ENCODE measurements at regions not wholly inside any gene's neighbourhood (a gene's known extent, or its start where the extent isn't known, plus 50 kb on each side); places are given as distances from the start of the nearest gene placed in this dataset.

DNA sequence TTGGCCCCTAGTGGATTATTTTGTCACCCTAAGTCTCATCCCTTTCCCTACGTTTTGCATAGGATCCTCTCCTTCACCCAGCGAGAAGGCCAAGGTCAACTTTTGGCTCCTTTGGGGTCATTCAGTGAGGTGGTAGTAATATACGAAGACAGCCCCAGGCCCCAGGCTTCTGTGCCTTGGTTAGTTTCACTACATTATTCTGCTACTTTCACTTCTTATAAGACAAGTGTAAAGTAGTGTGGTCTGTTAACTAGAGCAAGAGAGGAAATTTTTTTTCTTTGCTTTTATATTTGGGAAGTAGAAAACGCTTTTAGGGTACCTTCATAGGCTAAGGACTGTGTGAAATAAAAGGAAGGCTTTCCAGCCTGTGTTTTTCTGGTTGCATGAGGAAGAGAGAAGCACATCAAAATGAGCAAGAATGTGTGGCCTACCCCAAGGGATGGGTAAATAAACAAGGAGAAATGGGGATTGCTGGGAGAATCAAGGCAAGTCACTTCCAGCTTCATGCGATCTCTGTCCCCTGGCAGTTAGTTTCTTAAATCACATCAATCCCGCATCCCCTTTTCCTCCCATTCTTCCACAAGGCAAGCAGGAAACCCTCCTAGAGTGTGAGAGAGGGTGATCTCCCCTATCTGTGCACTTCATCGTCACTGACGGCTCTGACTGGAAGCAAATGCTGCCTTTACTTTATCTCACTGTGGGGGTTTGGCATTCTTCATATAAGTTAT is 677.0 kb upstream of the WWC1 start:
- peaks cover 0 to 2% (median 0%) of the 10 kb centered on the region in 5 donors for H3K27me3 ChIP-seq (ENCODE audit: control insufficient read depth in 5 of 5, insufficient read depth in 4 of 5, low read length in 5 of 5)
- H3K36me3 ChIP-seq (ENCODE audit: control insufficient read depth in 5 of 5, insufficient read depth in 5 of 5, low read length in 5 of 5) = no peaks in the 10 kb centered on the region
- no peaks in the 10 kb centered on the region for H3K4me1 ChIP-seq (ENCODE audit: control insufficient read depth in 5 of 5, insufficient read depth in 5 of 5, low read length in 5 of 5)
- H3K9me3 ChIP-seq (ENCODE audit: control insufficient read depth in 5 of 5, low read length in 5 of 5) = no peaks in the 10 kb centered on the region
- no peak overlapping the region for H3K27ac ChIP-seq (ENCODE audit: low read depth, low read length)
- no peak overlapping the region for H3K9ac ChIP-seq (ENCODE audit: low read length in 5 of 5)
- H3K4me3 ChIP-seq (ENCODE audit: low read depth in 1 of 5, low read length in 5 of 5) = no peak overlapping the region

DNA sequence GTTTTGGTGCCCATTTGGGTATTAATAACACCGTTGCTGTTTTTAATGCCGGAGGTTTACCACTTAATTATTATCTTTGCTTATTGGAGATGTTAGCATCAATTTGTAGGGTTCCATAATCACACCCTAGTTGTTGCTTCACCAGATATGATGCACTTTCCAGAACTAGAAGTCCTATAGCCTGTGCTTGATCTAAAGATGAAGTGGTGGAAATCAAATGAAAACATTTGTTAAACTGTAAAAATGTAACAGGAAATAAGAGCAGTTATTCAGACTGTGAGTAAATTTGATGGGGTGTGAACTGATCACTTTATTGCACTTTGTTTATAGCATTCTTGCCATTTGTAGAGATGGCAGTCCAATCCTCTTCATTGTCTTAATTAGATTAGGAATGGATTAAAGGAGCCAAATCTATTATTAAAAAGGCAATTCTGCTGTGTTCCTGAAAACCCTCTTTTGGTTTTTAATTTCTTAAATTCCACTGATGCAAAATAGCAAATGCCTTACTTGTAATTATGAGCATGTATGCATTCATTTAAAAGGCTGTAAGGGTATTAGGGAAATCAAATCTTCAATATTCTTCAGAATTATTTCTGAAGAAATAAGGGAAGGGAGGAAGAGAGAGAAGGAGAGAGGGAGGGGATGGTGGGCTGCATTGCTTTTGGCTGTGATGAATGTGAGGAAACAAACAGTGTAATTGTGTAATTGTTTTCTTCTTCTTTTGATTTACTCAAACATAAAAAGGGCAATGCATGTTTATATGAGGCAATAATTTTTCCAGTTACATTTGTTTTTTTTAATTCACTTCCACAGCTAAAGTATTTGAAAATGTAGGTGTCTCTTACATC is 675.2 kb upstream of the WWC1 start:
- H3K4me1 ChIP-seq (ENCODE audit: control insufficient read depth in 5 of 5, insufficient read depth in 5 of 5, low read length in 5 of 5) = no peaks in the 10 kb centered on the region
- no peak overlapping the region for H3K9ac ChIP-seq (ENCODE audit: low read length in 5 of 5)
- H3K36me3 ChIP-seq (ENCODE audit: control insufficient read depth in 5 of 5, insufficient read depth in 5 of 5, low read length in 5 of 5) = no peaks in the 10 kb centered on the region
- H3K4me3 ChIP-seq (ENCODE audit: low read depth in 1 of 5, low read length in 5 of 5) = no peak overlapping the region
- no peak overlapping the region for H3K27ac ChIP-seq (ENCODE audit: low read depth, low read length)
- no peaks in the 10 kb centered on the region for H3K9me3 ChIP-seq (ENCODE audit: control insufficient read depth in 5 of 5, low read length in 5 of 5)
- H3K27me3 ChIP-seq (ENCODE audit: control insufficient read depth in 5 of 5, insufficient read depth in 4 of 5, low read length in 5 of 5) = peaks cover 0 to 2% (median 0%) of the 10 kb centered on the region in 5 donors

DNA sequence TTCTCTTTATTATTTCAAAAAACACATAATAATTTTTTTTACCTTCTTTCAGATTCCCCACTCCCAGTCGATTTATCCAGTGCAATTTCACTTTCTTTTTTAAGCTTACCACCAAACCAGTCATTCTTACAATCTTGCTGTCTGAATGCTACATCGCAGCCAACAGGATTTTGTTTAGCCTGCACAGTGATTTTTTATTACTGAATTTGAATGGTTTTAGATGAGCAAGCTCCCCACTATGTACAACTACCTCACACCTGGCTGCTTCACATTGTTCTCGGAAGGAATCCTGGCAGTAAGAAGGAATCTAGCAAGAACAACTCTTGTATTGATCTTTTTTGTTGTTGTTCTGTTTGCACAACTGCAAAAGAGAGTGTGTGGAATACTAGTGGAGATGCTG is 668.1 kb upstream of the WWC1 start:
- H3K36me3 ChIP-seq (ENCODE audit: control insufficient read depth in 5 of 5, insufficient read depth in 5 of 5, low read length in 5 of 5) = no peaks in the 10 kb centered on the region
- no peak overlapping the region for H3K9ac ChIP-seq (ENCODE audit: low read length in 5 of 5)
- no peaks in the 10 kb centered on the region for H3K4me1 ChIP-seq (ENCODE audit: control insufficient read depth in 5 of 5, insufficient read depth in 5 of 5, low read length in 5 of 5)
- H3K27me3 ChIP-seq (ENCODE audit: control insufficient read depth in 5 of 5, insufficient read depth in 4 of 5, low read length in 5 of 5) = no peaks in the 10 kb centered on the region
- H3K4me3 ChIP-seq (ENCODE audit: low read depth in 1 of 5, low read length in 5 of 5) = no peak overlapping the region
- H3K9me3 ChIP-seq (ENCODE audit: control insufficient read depth in 5 of 5, low read length in 5 of 5) = peaks cover 0 to 8% (median 0%) of the 10 kb centered on the region in 5 donors
- H3K27ac ChIP-seq (ENCODE audit: low read depth, low read length) = no peak overlapping the region

DNA sequence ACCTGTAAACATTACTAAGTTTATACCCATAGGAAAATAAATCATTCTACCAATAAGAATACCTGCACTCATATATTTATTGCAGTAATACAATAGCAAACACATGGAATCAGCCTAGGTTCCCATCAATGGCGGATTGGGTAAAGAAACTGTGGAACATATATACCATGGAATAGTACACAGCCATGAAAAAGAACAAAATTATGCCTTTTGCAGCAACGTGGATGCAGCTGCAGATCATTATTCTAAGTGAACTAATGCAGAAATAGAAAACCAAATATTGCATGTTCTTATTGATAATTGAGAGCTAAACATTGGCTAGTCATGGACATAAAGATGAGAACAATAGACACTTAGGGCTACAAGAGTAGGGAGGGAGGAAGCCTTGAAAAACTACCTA is 667.4 kb upstream of the WWC1 start:
- H3K4me1 ChIP-seq (ENCODE audit: control insufficient read depth in 5 of 5, insufficient read depth in 5 of 5, low read length in 5 of 5) = no peaks in the 10 kb centered on the region

DNA sequence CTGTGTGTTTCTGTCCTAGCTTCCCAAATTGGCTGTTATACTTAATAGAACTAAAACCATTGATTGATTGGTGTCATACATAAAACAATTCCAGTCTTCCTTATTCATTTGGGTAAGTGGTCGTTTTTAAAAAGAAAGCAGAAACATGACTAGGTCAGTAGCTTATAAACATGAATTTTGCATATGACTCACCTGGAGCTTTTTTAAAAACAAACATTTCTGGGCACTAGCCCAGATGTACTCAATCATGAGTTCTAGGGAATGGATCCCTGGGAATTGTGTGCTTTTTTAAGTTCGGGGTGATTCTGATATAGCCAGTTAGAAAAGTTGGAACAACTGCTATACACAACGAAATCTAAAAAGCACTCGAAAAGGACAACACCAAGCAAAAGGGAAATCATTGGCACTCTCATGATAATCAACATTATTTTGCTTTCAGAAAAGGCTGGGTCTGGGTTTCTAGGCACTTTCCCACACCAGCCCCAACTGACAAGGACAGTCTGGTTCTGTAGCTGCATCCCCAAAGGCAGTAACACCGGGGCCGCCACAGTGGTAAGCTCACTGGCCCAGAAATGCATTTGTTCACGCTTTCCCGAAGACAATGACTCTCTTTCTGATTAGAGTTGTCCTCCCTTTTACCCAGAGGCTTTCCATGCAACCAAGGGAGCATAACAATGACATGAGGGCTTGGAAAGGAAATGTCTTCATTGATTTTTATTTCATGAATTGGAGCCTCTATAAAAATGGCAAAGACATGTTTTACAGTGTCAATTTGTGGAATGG is 664.9 kb upstream of the WWC1 start:
- Histone ChIP-seq H3K9ac (ENCODE audit: low read length in 5 of 5) (no peak overlapping the region), H3K9me3 (ENCODE audit: control insufficient read depth in 5 of 5, low read length in 5 of 5) (peaks cover 0 to 8% (median 0%) of the 10 kb centered on the region in 5 donors), H3K4me3 (ENCODE audit: low read depth in 1 of 5, low read length in 5 of 5) (no peak overlapping the region), H3K36me3 (ENCODE audit: control insufficient read depth in 5 of 5, insufficient read depth in 5 of 5, low read length in 5 of 5) (no peaks in the 10 kb centered on the region), H3K27me3 (ENCODE audit: control insufficient read depth in 5 of 5, insufficient read depth in 4 of 5, low read length in 5 of 5) (no peaks in the 10 kb centered on the region), H3K4me1 (ENCODE audit: control insufficient read depth in 5 of 5, insufficient read depth in 5 of 5, low read length in 5 of 5) (no peaks in the 10 kb centered on the region), H3K27ac (ENCODE audit: low read depth, low read length) (no peak overlapping the region)

More for the DNA sequence above, 667.4 kb upstream of the WWC1 start:
- no peak overlapping the region for H3K27ac ChIP-seq (ENCODE audit: low read depth, low read length)
- no peaks in the 10 kb centered on the region for H3K27me3 ChIP-seq (ENCODE audit: control insufficient read depth in 5 of 5, insufficient read depth in 4 of 5, low read length in 5 of 5)
- H3K36me3 ChIP-seq (ENCODE audit: control insufficient read depth in 5 of 5, insufficient read depth in 5 of 5, low read length in 5 of 5) = no peaks in the 10 kb centered on the region
- H3K4me3 ChIP-seq (ENCODE audit: low read depth in 1 of 5, low read length in 5 of 5) = no peak overlapping the region
- no peak overlapping the region for H3K9ac ChIP-seq (ENCODE audit: low read length in 5 of 5)
- peaks cover 0 to 8% (median 0%) of the 10 kb centered on the region in 5 donors for H3K9me3 ChIP-seq (ENCODE audit: control insufficient read depth in 5 of 5, low read length in 5 of 5)

GRCh38 chr5:167629634-167630033 is 661.8 kb upstream of the WWC1 start:
- Histone ChIP-seq H3K27ac (ENCODE audit: low read depth, low read length) (no peak overlapping the region), H3K4me1 (ENCODE audit: control insufficient read depth in 5 of 5, insufficient read depth in 5 of 5, low read length in 5 of 5) (peaks cover 0 to 7% (median 3%) of the 10 kb centered on the region in 5 donors), H3K9ac (ENCODE audit: low read length in 5 of 5) (no peak overlapping the region), H3K27me3 (ENCODE audit: control insufficient read depth in 5 of 5, insufficient read depth in 4 of 5, low read length in 5 of 5) (no peaks in the 10 kb centered on the region), H3K36me3 (ENCODE audit: control insufficient read depth in 5 of 5, insufficient read depth in 5 of 5, low read length in 5 of 5) (no peaks in the 10 kb centered on the region), H3K4me3 (ENCODE audit: low read depth in 1 of 5, low read length in 5 of 5) (no peak overlapping the region), H3K9me3 (ENCODE audit: control insufficient read depth in 5 of 5, low read length in 5 of 5) (peaks cover 0 to 6% (median 0%) of the 10 kb centered on the region in 5 donors)

- H3K9ac ChIP-seq (ENCODE audit: low read length in 5 of 5) = no peak overlapping the region
- no peak overlapping the region for H3K27ac ChIP-seq (ENCODE audit: low read depth, low read length)
- H3K27me3 ChIP-seq (ENCODE audit: control insufficient read depth in 5 of 5, insufficient read depth in 4 of 5, low read length in 5 of 5) = no peaks in the 10 kb centered on the region
- no peak overlapping the region for H3K4me3 ChIP-seq (ENCODE audit: low read depth in 1 of 5, low read length in 5 of 5)
- H3K4me1 ChIP-seq (ENCODE audit: control insufficient read depth in 5 of 5, insufficient read depth in 5 of 5, low read length in 5 of 5) = peaks cover 0 to 7% (median 3%) of the 10 kb centered on the region in 5 donors
- no peaks in the 10 kb centered on the region for H3K36me3 ChIP-seq (ENCODE audit: control insufficient read depth in 5 of 5, insufficient read depth in 5 of 5, low read length in 5 of 5)
- no peaks in the 10 kb centered on the region for H3K9me3 ChIP-seq (ENCODE audit: control insufficient read depth in 5 of 5, low read length in 5 of 5)
These were observed 660.3 kb upstream of the WWC1 start for GRCh38 chr5:167631191-167631590.

DNA sequence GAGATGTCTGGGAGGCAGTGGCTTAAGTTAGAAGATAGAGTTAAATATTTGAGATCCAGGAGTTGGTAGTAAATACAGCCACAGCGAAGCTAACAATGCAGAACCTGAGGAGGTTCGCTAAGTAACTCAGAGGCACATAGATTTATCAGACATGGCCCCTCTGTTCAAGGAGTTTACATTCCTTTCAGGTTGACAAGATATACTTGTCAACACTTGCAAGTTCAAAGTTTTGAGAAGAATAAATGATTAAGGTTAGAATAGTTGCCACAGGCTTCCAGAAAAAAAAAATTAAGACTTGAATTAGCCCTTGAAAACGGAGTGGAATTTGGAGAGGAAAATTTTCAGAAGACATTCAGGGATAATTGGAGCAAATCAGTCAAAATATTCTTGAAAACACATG is 658.3 kb upstream of the WWC1 start:
- no peaks in the 10 kb centered on the region for H3K27me3 ChIP-seq (ENCODE audit: control insufficient read depth in 5 of 5, insufficient read depth in 4 of 5, low read length in 5 of 5)
- H3K36me3 ChIP-seq (ENCODE audit: control insufficient read depth in 5 of 5, insufficient read depth in 5 of 5, low read length in 5 of 5) = no peaks in the 10 kb centered on the region
- no peak overlapping the region for H3K27ac ChIP-seq (ENCODE audit: low read depth, low read length)
- H3K9ac ChIP-seq (ENCODE audit: low read length in 5 of 5) = no peak overlapping the region
- H3K9me3 ChIP-seq (ENCODE audit: control insufficient read depth in 5 of 5, low read length in 5 of 5) = no peaks in the 10 kb centered on the region
- H3K4me1 ChIP-seq (ENCODE audit: control insufficient read depth in 5 of 5, insufficient read depth in 5 of 5, low read length in 5 of 5) = peaks cover 0 to 7% (median 3%) of the 10 kb centered on the region in 5 donors
- H3K4me3 ChIP-seq (ENCODE audit: low read depth in 1 of 5, low read length in 5 of 5) = no peak overlapping the region

- H3K4me1 ChIP-seq (ENCODE audit: control insufficient read depth in 5 of 5, insufficient read depth in 5 of 5, low read length in 5 of 5) = peaks cover 0 to 7% (median 3%) of the 10 kb centered on the region in 5 donors
- H3K27me3 ChIP-seq (ENCODE audit: control insufficient read depth in 5 of 5, insufficient read depth in 4 of 5, low read length in 5 of 5) = no peaks in the 10 kb centered on the region
- H3K9me3 ChIP-seq (ENCODE audit: control insufficient read depth in 5 of 5, low read length in 5 of 5) = no peaks in the 10 kb centered on the region
- no peaks in the 10 kb centered on the region for H3K36me3 ChIP-seq (ENCODE audit: control insufficient read depth in 5 of 5, insufficient read depth in 5 of 5, low read length in 5 of 5)
- no peak overlapping the region for H3K4me3 ChIP-seq (ENCODE audit: low read depth in 1 of 5, low read length in 5 of 5)
- no peak overlapping the region for H3K27ac ChIP-seq (ENCODE audit: low read depth, low read length)
- no peak overlapping the region for H3K9ac ChIP-seq (ENCODE audit: low read length in 5 of 5)
These were observed 657.5 kb upstream of the WWC1 start for GRCh38 chr5:167633931-167634341.

Data from subcutaneous abdominal adipose tissue (tissue), 5 donors.